Left renal pelvis (tissue), 4 donors: ENCODE measurements at regions not wholly inside any gene's neighbourhood (a gene's known extent, or its start where the extent isn't known, plus 50 kb on each side); places are given as distances from the start of the nearest gene placed in this dataset.

Source experiments
- DNase-seq, 4 donors: peaks; one replicate each; pipeline ENCODE4 v3.0.0-alpha.2; 2013; ENCODE audit warnings: low read depth in 4 of 4, low spot score in 3 of 4

DNA sequence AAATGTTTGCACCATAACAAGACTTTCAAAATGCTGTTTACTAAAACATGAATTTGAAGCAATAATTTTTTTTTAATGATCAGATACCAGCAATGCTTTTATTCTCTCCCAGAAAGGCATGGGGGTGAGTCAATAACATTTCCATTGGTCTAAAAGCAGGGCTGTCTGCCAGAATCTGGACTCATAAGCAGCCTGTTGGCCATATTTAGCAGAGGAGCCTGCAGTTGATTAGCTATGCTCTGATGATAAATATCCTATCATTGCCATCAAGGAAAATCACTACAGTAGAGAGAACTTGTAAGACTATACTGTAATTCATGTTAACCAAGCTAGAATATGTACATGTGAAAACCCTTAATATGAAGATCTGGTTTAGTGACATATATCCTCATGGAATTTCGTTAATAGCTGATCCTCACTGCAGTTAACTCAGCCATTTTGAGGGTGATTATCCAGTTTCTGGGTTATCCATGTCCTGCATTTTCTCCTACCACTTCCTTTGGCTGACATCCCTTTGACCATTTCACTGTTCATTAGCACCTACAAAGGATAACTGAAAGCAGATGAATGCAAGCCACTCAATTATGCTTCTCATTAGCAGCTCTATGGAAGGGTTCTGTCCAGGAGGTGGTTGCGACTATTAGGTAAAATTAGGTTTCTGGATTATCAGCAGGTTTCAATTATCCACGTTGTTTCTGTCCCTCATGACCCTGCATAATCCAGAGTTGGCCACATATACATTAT lies 72.9 kb upstream of the DIAPH2 start:
- DNase-seq = no peak

DNA sequence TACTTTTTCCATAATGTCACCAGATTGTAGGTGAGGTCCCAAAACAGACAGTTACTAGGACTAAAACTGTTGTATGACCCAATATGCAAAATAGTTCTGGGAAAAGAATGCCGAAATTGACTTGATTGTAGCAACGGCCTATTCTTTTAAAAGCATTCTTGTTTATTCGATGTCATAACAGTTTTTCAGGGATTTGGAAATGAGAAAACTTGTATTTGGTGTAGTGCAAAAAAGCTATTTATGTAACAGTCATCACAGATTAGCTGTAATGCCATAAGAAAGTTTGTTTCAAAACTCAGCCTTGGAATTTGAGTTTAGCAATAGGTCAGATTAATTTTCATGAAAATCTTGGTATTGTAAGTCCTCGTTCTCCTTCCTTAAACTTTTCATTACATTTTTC lies 69.2 kb upstream of the DIAPH2 start:
- no peak for DNase-seq

DNA sequence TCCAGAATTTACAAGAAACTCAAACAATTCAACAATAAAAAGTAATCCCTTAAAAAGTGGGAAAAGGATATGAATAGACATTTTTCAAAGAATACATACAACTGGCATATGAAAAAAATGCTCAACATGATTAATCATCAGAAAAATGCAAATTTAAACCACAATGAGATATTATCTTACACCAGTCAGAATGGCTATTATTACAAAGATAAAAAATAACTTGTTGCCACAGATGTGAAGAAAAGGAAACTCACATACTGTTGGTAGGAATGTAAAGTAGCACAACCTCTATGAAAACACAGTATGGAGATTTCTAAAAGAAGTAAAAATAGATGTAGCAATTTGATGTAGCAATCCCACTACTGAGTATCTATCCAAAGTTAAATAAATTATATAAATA lies 65.1 kb upstream of the DIAPH2 start:
- DNase-seq = no peak

DNA sequence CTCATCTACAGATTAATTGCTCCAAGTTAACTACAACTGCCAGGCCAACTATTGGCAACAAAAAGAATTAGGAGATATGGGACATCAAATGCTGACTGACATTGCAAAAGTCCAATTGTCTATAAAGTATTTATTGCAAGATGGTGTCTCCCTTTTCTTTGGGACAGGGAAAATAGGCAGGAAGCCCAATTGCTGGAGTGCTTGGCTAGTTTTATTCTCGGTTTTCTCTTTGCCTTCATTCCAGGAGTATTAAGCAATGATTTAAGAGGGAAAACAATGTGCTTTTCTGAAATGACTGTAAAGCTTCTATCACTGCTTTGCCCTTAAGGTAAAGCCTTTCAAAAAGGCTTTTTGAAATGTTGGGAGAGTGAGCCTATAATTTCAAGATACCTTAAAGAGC lies 62.8 kb upstream of the DIAPH2 start:
- DNase-seq = no peak
